HUDEP-2 (cell line): ENCODE measurements at regions not wholly inside any gene's neighbourhood (a gene's known extent, or its start where the extent isn't known, plus 50 kb on each side); places are given as distances from the start of the nearest gene placed in this dataset.

Source experiments
- DNase-seq, 76 experiments: peaks; one replicate each; lab custom pipeline; 2025; ENCODE audit not compliant: unreplicated experiment in 76 of 76; lab: John Stamatoyannopoulos, UW

GRCh38 chr10:131424836-131425491, 113.4 kb upstream of the TCERG1L start:
- DNase-seq: no peak

GRCh38 chr10:131425752-131426533, 114.4 kb upstream of the TCERG1L start:
- DNase-seq: no peak

GRCh38 chr10:131426534-131426898, 115.0 kb upstream of the TCERG1L start:
- no peak for DNase-seq

GRCh38 chr10:131427281-131427680, 115.8 kb upstream of the TCERG1L start:
- DNase-seq: no peak

- DNase-seq: no peak
Measured at GRCh38 chr10:131427901-131428300, 116.4 kb upstream of the TCERG1L start.

GRCh38 chr10:131429141-131429540, 117.6 kb upstream of the TCERG1L start:
- no peak for DNase-seq

GRCh38 chr10:131429942-131430341, 118.4 kb upstream of the TCERG1L start:
- DNase-seq: no peak

GRCh38 chr10:131430716-131431412, 119.3 kb upstream of the TCERG1L start:
- DNase-seq: no peak

GRCh38 chr10:131431533-131431932, 120.0 kb upstream of the TCERG1L start:
- DNase-seq: no peak

GRCh38 chr10:131431978-131432690, 120.6 kb upstream of the TCERG1L start:
- DNase-seq: no peak

- DNase-seq: no peak
Measured at GRCh38 chr10:131433568-131433967, 122.0 kb upstream of the TCERG1L start.

- no peak for DNase-seq
Measured at GRCh38 chr10:131435232-131435631, 123.7 kb upstream of the TCERG1L start.

GRCh38 chr10:131435760-131436457, 124.4 kb upstream of the TCERG1L start:
- DNase-seq: no peak

- DNase-seq: no peak
Measured at GRCh38 chr10:131436458-131436857, 124.9 kb upstream of the TCERG1L start.

- DNase-seq: no peak
Measured at GRCh38 chr10:131437556-131438475, 126.3 kb upstream of the TCERG1L start.

GRCh38 chr10:131438665-131439064, 127.1 kb upstream of the TCERG1L start:
- DNase-seq: no peak

GRCh38 chr10:131439705-131440104, 128.2 kb upstream of the TCERG1L start:
- no peak for DNase-seq

GRCh38 chr10:131440405-131441360, 129.2 kb upstream of the TCERG1L start:
- DNase-seq: no peak
